ENCODE measurements at regions not wholly inside any gene's neighbourhood (a gene's known extent, or its start where the extent isn't known, plus 50 kb on each side); places are given as distances from the start of the nearest gene placed in this dataset.

DNA sequence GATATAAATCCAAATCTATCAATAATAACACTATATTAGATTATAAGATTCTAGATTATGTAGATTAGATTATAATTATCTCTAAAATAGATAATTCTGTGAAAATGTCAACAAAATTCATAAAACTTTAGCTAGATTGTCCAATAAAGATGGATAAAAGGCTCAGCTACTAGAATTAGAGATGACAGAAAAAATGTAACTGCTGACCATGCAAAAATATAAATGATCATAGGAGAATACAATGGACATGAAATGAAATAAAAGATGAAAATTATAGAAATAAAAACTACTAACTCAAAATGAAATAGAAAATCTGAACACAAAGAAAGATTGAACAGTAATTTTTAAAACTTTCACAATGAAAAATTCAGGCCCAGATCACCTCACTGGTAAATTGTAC is 1332.1 kb upstream of the CELF2 start:
- H3K79me2 ChIP-seq: no peaks in the 10 kb centered on the region
- H3K9me2 ChIP-seq (replicated peaks; ENCODE audit: insufficient read depth): no peaks in the 10 kb centered on the region
- no peaks in the 10 kb centered on the region for H4K20me1 ChIP-seq (ENCODE audit: insufficient read depth, poor library complexity, severe bottlenecking)
- no peak overlapping the region for H3K4me2 ChIP-seq
- no peak overlapping the region for H3K27ac ChIP-seq
- H3K9me3 ChIP-seq (ENCODE audit: low read depth): no peaks in the 10 kb centered on the region
- TF ChIP-seq, protein P1, sequence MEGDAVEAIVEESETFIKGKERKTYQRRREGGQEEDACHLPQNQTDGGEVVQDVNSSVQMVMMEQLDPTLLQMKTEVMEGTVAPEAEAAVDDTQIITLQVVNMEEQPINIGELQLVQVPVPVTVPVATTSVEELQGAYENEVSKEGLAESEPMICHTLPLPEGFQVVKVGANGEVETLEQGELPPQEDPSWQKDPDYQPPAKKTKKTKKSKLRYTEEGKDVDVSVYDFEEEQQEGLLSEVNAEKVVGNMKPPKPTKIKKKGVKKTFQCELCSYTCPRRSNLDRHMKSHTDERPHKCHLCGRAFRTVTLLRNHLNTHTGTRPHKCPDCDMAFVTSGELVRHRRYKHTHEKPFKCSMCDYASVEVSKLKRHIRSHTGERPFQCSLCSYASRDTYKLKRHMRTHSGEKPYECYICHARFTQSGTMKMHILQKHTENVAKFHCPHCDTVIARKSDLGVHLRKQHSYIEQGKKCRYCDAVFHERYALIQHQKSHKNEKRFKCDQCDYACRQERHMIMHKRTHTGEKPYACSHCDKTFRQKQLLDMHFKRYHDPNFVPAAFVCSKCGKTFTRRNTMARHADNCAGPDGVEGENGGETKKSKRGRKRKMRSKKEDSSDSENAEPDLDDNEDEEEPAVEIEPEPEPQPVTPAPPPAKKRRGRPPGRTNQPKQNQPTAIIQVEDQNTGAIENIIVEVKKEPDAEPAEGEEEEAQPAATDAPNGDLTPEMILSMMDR (IDR thresholded peaks at IDR 0.05; ENCODE audit: poor library complexity): no peak
- TF ChIP-seq EZH2phosphoT487 (IDR thresholded peaks at IDR 0.05; ENCODE audit: low read depth, severe bottlenecking, unreplicated experiment) (no peak), EZH2 (IDR thresholded peaks at IDR 0.05; ENCODE audit: borderline replicate concordance) (no peak)
- no peak overlapping the region for H3K4me3 ChIP-seq
- no peaks in the 10 kb centered on the region for H3K4me1 ChIP-seq (ENCODE audit: insufficient read depth)
- no peak overlapping the region for H2AFZ ChIP-seq
- no peaks in the 10 kb centered on the region for H3K27me3 ChIP-seq
- H3K36me3 ChIP-seq (replicated peaks; ENCODE audit: insufficient read depth, low read depth): no peaks in the 10 kb centered on the region
- no peak for DNase-seq (ENCODE audit: low spot score)

DNA sequence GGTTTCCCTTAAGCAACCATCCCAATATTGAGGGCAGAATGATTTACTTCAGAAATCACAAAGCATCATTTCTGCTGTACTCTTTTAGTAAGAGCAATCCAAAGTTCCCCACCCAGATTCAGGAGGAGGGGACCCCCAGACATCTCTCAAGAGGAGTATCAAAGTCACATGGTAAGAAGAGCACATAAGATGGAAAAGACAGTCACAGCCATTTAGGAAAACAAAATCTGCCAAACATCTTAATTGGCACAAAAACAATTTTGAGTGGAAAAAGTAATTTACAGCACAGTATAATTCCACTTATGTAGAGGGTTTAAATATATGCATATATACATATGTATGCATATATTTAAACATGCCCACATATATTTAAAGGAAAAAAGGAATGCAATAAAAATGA is 1329.0 kb upstream of the CELF2 start:
- H3K79me2 ChIP-seq: no peaks in the 10 kb centered on the region
- no peak for DNase-seq (ENCODE audit: low spot score)
- no peak for TF ChIP-seq EZH2phosphoT487 (IDR thresholded peaks at IDR 0.05; ENCODE audit: low read depth, severe bottlenecking, unreplicated experiment)
- TF ChIP-seq, protein P1 (IDR thresholded peaks at IDR 0.05; ENCODE audit: poor library complexity): no peak
- TF ChIP-seq EZH2 (IDR thresholded peaks at IDR 0.05; ENCODE audit: borderline replicate concordance): no peak
- no peak overlapping the region for H3K4me2 ChIP-seq
- H3K9me2 ChIP-seq (replicated peaks; ENCODE audit: insufficient read depth): no peaks in the 10 kb centered on the region
- no peak overlapping the region for H2AFZ ChIP-seq
- no peaks in the 10 kb centered on the region for H4K20me1 ChIP-seq (ENCODE audit: insufficient read depth, poor library complexity, severe bottlenecking)
- no peak overlapping the region for H3K27ac ChIP-seq
- H3K36me3 ChIP-seq (replicated peaks; ENCODE audit: insufficient read depth, low read depth): no peaks in the 10 kb centered on the region
- no peak overlapping the region for H3K4me3 ChIP-seq
- H3K9me3 ChIP-seq (ENCODE audit: low read depth): no peaks in the 10 kb centered on the region
- H3K4me1 ChIP-seq (ENCODE audit: insufficient read depth): no peaks in the 10 kb centered on the region
- no peaks in the 10 kb centered on the region for H3K27me3 ChIP-seq

DNA sequence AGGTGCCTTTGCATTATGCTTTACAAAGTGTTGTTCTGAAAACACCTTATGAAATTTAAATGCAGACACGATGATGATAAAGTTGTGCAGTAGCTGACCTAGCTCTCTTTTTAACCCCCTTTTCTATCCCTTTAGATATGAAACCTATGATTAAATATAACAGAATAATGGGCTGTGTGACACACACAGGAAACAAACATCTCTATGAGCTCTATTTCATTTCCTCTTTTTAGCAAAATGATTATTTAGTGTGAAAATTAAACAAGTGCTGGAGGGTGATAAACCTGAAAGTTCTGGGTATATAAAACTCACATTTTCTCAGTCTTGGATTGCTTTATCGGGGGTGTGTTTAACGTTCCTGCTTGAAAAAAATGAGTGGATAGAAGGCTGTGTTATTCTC is 1310.5 kb upstream of the CELF2 start:
- H3K4me2 ChIP-seq: no peak overlapping the region
- H2AFZ ChIP-seq: no peak overlapping the region
- H3K9me2 ChIP-seq (replicated peaks; ENCODE audit: insufficient read depth): no peaks in the 10 kb centered on the region
- H3K27me3 ChIP-seq: no peaks in the 10 kb centered on the region
- no peaks in the 10 kb centered on the region for H3K9me3 ChIP-seq (ENCODE audit: low read depth)
- no peaks in the 10 kb centered on the region for H3K79me2 ChIP-seq
- no peak for DNase-seq (ENCODE audit: low spot score)
- H3K4me1 ChIP-seq (ENCODE audit: insufficient read depth): no peaks in the 10 kb centered on the region
- TF ChIP-seq EZH2 (IDR thresholded peaks at IDR 0.05; ENCODE audit: borderline replicate concordance) (no peak), EZH2phosphoT487 (IDR thresholded peaks at IDR 0.05; ENCODE audit: low read depth, severe bottlenecking, unreplicated experiment) (no peak)
- TF ChIP-seq, protein P1 (IDR thresholded peaks at IDR 0.05; ENCODE audit: poor library complexity): no peak
- no peaks in the 10 kb centered on the region for H4K20me1 ChIP-seq (ENCODE audit: insufficient read depth, poor library complexity, severe bottlenecking)
- H3K4me3 ChIP-seq: no peak overlapping the region
- H3K27ac ChIP-seq: no peak overlapping the region
- 94% methylated on average over 3 of the region's 3 CpGs for WGBS (ENCODE audit: low lambda C conversion rate, missing lambda C conversion rate)
- H3K36me3 ChIP-seq (replicated peaks; ENCODE audit: insufficient read depth, low read depth): no peaks in the 10 kb centered on the region

DNA sequence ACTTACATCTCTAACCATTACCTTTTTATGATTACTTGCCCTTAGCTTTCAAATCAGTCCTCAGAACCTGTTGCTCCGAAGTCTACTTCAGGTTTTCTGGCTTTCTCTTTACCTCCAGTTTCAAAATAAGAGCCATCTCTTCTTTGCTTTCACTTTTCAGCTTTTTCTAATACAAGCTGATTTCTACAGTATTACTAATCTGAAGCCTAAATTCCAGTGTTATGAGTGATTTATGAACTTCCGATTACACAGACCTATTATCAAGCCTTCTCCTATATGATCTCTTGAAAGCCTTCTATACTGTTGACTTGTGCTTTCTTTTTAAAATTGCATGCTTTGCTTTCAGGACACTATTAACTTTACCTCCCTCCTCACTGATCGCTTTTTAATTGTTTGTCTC is 1307.8 kb upstream of the CELF2 start:
- H3K9me2 ChIP-seq (replicated peaks; ENCODE audit: insufficient read depth): no peaks in the 10 kb centered on the region
- no peaks in the 10 kb centered on the region for H4K20me1 ChIP-seq (ENCODE audit: insufficient read depth, poor library complexity, severe bottlenecking)
- TF ChIP-seq EZH2 (IDR thresholded peaks at IDR 0.05; ENCODE audit: borderline replicate concordance) (no peak), EZH2phosphoT487 (IDR thresholded peaks at IDR 0.05; ENCODE audit: low read depth, severe bottlenecking, unreplicated experiment) (no peak)
- TF ChIP-seq, protein P1 (IDR thresholded peaks at IDR 0.05; ENCODE audit: poor library complexity): no peak
- no peak overlapping the region for H3K4me2 ChIP-seq
- no peak overlapping the region for H3K27ac ChIP-seq
- no peak for DNase-seq (ENCODE audit: low spot score)
- no peaks in the 10 kb centered on the region for H3K9me3 ChIP-seq (ENCODE audit: low read depth)
- no peaks in the 10 kb centered on the region for H3K27me3 ChIP-seq
- no peaks in the 10 kb centered on the region for H3K36me3 ChIP-seq (replicated peaks; ENCODE audit: insufficient read depth, low read depth)
- no peaks in the 10 kb centered on the region for H3K4me1 ChIP-seq (ENCODE audit: insufficient read depth)
- H3K79me2 ChIP-seq: no peaks in the 10 kb centered on the region
- no peak overlapping the region for H3K4me3 ChIP-seq
- WGBS (ENCODE audit: low lambda C conversion rate, missing lambda C conversion rate): 83% methylated on average over 3 of the region's 3 CpGs
- H2AFZ ChIP-seq: no peak overlapping the region
